WTC11 (cell line): ENCODE measurements at regions not wholly inside any gene's neighbourhood (a gene's known extent, or its start where the extent isn't known, plus 50 kb on each side); places are given as distances from the start of the nearest gene placed in this dataset.

Experiments
- CREM ChIP-seq: sonication (generic); formaldehyde crosslinking; IDR thresholded peaks from 2 replicates; pipeline ENCODE4 v1.8.1; 2022; ENCODE audit warnings: mild to moderate bottlenecking, missing genetic modification reagents, moderate library complexity
- CTCF ChIP-seq: fragments of 200-600 bp; IDR thresholded peaks from 2 replicates; pipeline ENCODE4 v1.8.0; 2022; ENCODE audit warnings: antibody characterized with exemption
- JUN ChIP-seq: sonication (generic); formaldehyde crosslinking; IDR thresholded peaks from 2 replicates; pipeline ENCODE4 v1.8.0; 2023; ENCODE audit warnings: mild to moderate bottlenecking, missing genetic modification reagents
- MAX ChIP-seq: sonication (generic); formaldehyde crosslinking; IDR thresholded peaks from 2 replicates; pipeline ENCODE4 v1.8.0; 2022; ENCODE audit warnings: mild to moderate bottlenecking, missing genetic modification reagents
- MLX ChIP-seq: sonication (generic); formaldehyde crosslinking; IDR thresholded peaks from 2 replicates; pipeline ENCODE4 v1.8.1; 2023; ENCODE audit warnings: mild to moderate bottlenecking, missing genetic modification reagents, moderate library complexity
- PREB ChIP-seq: sonication (generic); formaldehyde crosslinking; IDR thresholded peaks from 2 replicates; pipeline ENCODE4 v1.8.1; 2022; ENCODE audit warnings: mild to moderate bottlenecking, missing genetic modification reagents, moderate library complexity, borderline replicate concordance

GRCh38 chr22:48594016-48594756 is 1233.5 kb downstream of the BRD1 start:
- TF ChIP-seq MAX (CRISPR knock-in tag), result no peak
- TF ChIP-seq MLX (CRISPR knock-in tag), result no peak
- TF ChIP-seq PREB (CRISPR knock-in tag), result no peak
- no peak for TF ChIP-seq CREM (CRISPR knock-in tag)
- TF ChIP-seq JUN (CRISPR knock-in tag), result no peak
- TF ChIP-seq CTCF, result no peak
